ENCODE measurements at regions not wholly inside any gene's neighbourhood (a gene's known extent, or its start where the extent isn't known, plus 50 kb on each side); places are given as distances from the start of the nearest gene placed in this dataset.

- H3K36me3 Mint-ChIP-seq: no peaks in the 10 kb centered on the region
- WGBS (ENCODE audit: insufficient coverage): 94% methylated on average over 2 of the region's 5 CpGs
- peaks cover 3 to 11% (median 8%) of the 10 kb centered on the region in 7 donors for H3K9me3 Mint-ChIP-seq
- no peaks in the 10 kb centered on the region for H3K4me1 Mint-ChIP-seq
- H3K4me3 Mint-ChIP-seq: no peak overlapping the region
- Histone ChIP-seq H4K20me1 (ENCODE audit: insufficient read depth, low read length) (no peaks in the 10 kb centered on the region), H3K9ac (ENCODE audit: insufficient read depth, low read length, poor library complexity, severe bottlenecking) (no peak overlapping the region), H3K36me3 (replicated peaks in 1 of 2; ENCODE audit: control insufficient read depth in 1 of 2, insufficient read depth in 2 of 2, low read length in 2 of 2) (no peaks in the 10 kb centered on the region), H3K4me1 (ENCODE audit: control insufficient read depth in 1 of 2, insufficient read depth in 2 of 2, low read length in 2 of 2) (no peaks in the 10 kb centered on the region), H3K9me3 (replicated peaks in 1 of 2; ENCODE audit: control insufficient read depth in 1 of 2, insufficient read depth in 1 of 2, low read length in 2 of 2) (peaks cover 16 to 33% of the 10 kb centered on the region in 2 donors), H3K79me2 (ENCODE audit: insufficient read depth, low read length) (no peaks in the 10 kb centered on the region), H3K4me2 (replicated peaks; ENCODE audit: extremely low read depth, low read length, poor library complexity, severe bottlenecking) (no peak overlapping the region), H3K27ac (ENCODE audit: low read depth in 1 of 2, low read length in 2 of 2) (no peak overlapping the region), H3K4me3 (replicated peaks in 1 of 3; ENCODE audit: low read depth in 2 of 3, low read length in 3 of 3) (no peak overlapping the region), H2AFZ (ENCODE audit: insufficient read depth, low read depth, low read length, poor library complexity, severe bottlenecking) (no peak overlapping the region), H3K27me3 (ENCODE audit: control insufficient read depth in 2 of 2, insufficient read depth in 2 of 2, low read length in 2 of 2) (no peaks in the 10 kb centered on the region)
- no peak for TF ChIP-seq CTCF (IDR thresholded peaks at IDR 0.05)
- DNase-seq: no peak
- no peak overlapping the region for H3K27ac Mint-ChIP-seq
- peaks cover 0 to 2% (median under 1%) of the 10 kb centered on the region in 3 donors for H3K27me3 Mint-ChIP-seq (ENCODE audit: low read depth in 3 of 3)
- intact Hi-C loops (cut with micrococcal nuclease): no loop called here
Observed at GRCh38 chr20:17138237-17138636, 88.6 kb upstream of the PCSK2 start.

GRCh38 chr20:17140894-17141293, 85.9 kb upstream of the PCSK2 start:
- Histone ChIP-seq H3K4me1 (ENCODE audit: control insufficient read depth in 1 of 2, insufficient read depth in 2 of 2, low read length in 2 of 2) (no peaks in the 10 kb centered on the region), H3K36me3 (replicated peaks in 1 of 2; ENCODE audit: control insufficient read depth in 1 of 2, insufficient read depth in 2 of 2, low read length in 2 of 2) (no peaks in the 10 kb centered on the region), H4K20me1 (ENCODE audit: insufficient read depth, low read length) (no peaks in the 10 kb centered on the region), H3K27ac (ENCODE audit: low read depth in 1 of 2, low read length in 2 of 2) (no peak overlapping the region), H2AFZ (ENCODE audit: insufficient read depth, low read depth, low read length, poor library complexity, severe bottlenecking) (no peak overlapping the region), H3K9me3 (replicated peaks in 1 of 2; ENCODE audit: control insufficient read depth in 1 of 2, insufficient read depth in 1 of 2, low read length in 2 of 2) (peaks cover 16 to 25% of the 10 kb centered on the region in 2 donors), H3K27me3 (ENCODE audit: control insufficient read depth in 2 of 2, insufficient read depth in 2 of 2, low read length in 2 of 2) (no peaks in the 10 kb centered on the region), H3K4me3 (replicated peaks in 1 of 3; ENCODE audit: low read depth in 2 of 3, low read length in 3 of 3) (no peak overlapping the region), H3K79me2 (ENCODE audit: insufficient read depth, low read length) (no peaks in the 10 kb centered on the region), H3K4me2 (replicated peaks; ENCODE audit: extremely low read depth, low read length, poor library complexity, severe bottlenecking) (no peak overlapping the region), H3K9ac (ENCODE audit: insufficient read depth, low read length, poor library complexity, severe bottlenecking) (no peak overlapping the region)
- DNase-seq: no peak
- Mint-ChIP-seq H3K36me3 (no peaks in the 10 kb centered on the region), H3K4me1 (no peaks in the 10 kb centered on the region), H3K4me3 (no peak overlapping the region), H3K9me3 (peaks cover 3 to 12% (median 8%) of the 10 kb centered on the region in 7 donors), H3K27ac (no peak overlapping the region), H3K27me3 (ENCODE audit: low read depth in 3 of 3) (peaks cover 0 to 2% (median 2%) of the 10 kb centered on the region in 3 donors)
- TF ChIP-seq CTCF (IDR thresholded peaks at IDR 0.05): no peak
- no CpG with 5 or more reads among the region's 3 CpGs for WGBS (ENCODE audit: insufficient coverage)
- intact Hi-C loops (cut with micrococcal nuclease): no loop called here

Measured in CD14-positive monocyte (primary cell).